Heart left ventricle (tissue), 13 donors: ENCODE measurements at regions not wholly inside any gene's neighbourhood (a gene's known extent, or its start where the extent isn't known, plus 50 kb on each side); places are given as distances from the start of the nearest gene placed in this dataset.

Source experiments
- POLR2A ChIP-seq, 2 donors: fragments of 450-650 bp; IDR thresholded peaks; one replicate each; pipeline ENCODE4 v1.6.1; 2017; ENCODE audit warnings: antibody characterized with exemption in 2 of 2, mild to moderate bottlenecking in 2 of 2, moderate library complexity in 2 of 2
- TF ChIP-seq, protein P1 (sequence below), 12 donors: fragments of 200-600 bp; sonication (generic) in 4 of 12; IDR thresholded peaks; one replicate each; pipeline versions ENCODE4 v1.5.0 to v1.8.0; 2018 to 2022; ENCODE audit warnings: antibody characterized with exemption in 12 of 12, mild to moderate bottlenecking in 5 of 12
- donor health status: ischemic (EF 13 %, LVEDD 7.1; RV severe dilation, severe dysfunction).
- donor health status: DM: no; HTN: yes; CAD: no.
- donor health status: DM: no; HTN: no; CAD: no.
- donor health status: ischemic (EF 25% LVEDD 6.9; RV normal size, moderate dysfunction).
- donor health status: ischemic (EF 25% LVEDD 5.7; RV mildly dilated, moderate dysfunction).
- donor health status: ischemic (EF 35%, LVEDD 5.7; RV mildly dilated, moderate dysfunction).
- donor health status: nonischemic (EF 11% LVEDD 7.7; RV severe dilation, severe dysfunction).
- donor health status: DM: yes; HTN: yes; CAD: no.
- donor health status: PGD.
- donor health status: ischemic (EF 29% LVEDD 5.4; RV normal size, mild dysfunction).
- donor health status: nonischemic (EF 23%, LVEDD 6.1; RV moderate dilation, normal function).

DNA sequence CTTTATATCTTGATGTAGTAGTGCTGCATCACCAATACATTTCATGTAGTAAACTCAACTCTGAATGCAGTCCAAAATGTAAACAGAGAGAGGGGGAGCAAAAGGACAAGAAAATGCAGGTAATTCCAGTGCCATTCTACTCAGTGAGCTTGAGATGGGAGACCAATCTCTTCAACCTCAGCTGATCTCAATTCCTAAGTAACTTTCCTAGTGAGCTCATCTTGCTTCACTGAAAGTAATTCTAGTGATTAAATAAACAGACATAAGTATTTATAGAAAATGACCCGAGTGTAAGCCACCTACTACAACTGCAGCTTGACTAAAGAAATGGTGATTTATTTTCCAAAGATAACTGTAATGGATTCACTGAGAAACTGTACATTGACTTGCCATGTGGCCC, 424.5 kb downstream of the DMRT2 start:
- no peak for TF ChIP-seq POLR2A (IDR thresholded peaks at IDR 0.05)
- TF ChIP-seq, protein P1, sequence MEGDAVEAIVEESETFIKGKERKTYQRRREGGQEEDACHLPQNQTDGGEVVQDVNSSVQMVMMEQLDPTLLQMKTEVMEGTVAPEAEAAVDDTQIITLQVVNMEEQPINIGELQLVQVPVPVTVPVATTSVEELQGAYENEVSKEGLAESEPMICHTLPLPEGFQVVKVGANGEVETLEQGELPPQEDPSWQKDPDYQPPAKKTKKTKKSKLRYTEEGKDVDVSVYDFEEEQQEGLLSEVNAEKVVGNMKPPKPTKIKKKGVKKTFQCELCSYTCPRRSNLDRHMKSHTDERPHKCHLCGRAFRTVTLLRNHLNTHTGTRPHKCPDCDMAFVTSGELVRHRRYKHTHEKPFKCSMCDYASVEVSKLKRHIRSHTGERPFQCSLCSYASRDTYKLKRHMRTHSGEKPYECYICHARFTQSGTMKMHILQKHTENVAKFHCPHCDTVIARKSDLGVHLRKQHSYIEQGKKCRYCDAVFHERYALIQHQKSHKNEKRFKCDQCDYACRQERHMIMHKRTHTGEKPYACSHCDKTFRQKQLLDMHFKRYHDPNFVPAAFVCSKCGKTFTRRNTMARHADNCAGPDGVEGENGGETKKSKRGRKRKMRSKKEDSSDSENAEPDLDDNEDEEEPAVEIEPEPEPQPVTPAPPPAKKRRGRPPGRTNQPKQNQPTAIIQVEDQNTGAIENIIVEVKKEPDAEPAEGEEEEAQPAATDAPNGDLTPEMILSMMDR (IDR thresholded peaks at IDR 0.05) = no peak
